ENCODE measurements at regions not wholly inside any gene's neighbourhood (a gene's known extent, or its start where the extent isn't known, plus 50 kb on each side); places are given as distances from the start of the nearest gene placed in this dataset.
"Not testable (repeated sequence)": the region's sequence is repeated elsewhere in the genome, so short reads cannot be mapped to it uniquely, and the experiment has no call there.

DNA sequence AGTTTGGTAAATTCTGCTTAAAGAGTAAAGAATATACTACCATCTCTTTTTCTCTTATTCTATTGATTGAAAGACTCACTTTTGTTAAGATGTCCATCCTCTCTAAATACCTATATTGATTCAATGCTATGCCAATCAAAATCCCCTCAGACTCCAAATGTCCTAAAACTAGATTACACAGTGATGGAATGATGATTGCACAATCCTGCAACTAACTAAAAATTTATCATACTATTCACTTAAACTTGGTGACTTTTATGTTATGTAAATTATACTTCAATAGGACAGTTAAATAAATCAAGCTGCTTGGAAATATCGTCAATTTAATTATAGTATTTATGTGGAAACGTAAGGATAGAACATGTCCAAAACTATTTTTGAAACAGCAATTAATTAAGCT lies 2765.1 kb upstream of the PCDH20 start:
- Mint-ChIP-seq H3K27ac (no peak overlapping the region), H3K4me3 (no peak overlapping the region), H3K27me3 (no peaks in the 10 kb centered on the region), H3K4me1 (no peaks in the 10 kb centered on the region), H3K9me3 (peaks cover 4% of the 10 kb centered on the region), H3K36me3 (no peaks in the 10 kb centered on the region)
- DNase-seq (ENCODE audit: low spot score in 2 of 2): no peak
- ATAC-seq (ENCODE audit: low read depth): no peak

DNA sequence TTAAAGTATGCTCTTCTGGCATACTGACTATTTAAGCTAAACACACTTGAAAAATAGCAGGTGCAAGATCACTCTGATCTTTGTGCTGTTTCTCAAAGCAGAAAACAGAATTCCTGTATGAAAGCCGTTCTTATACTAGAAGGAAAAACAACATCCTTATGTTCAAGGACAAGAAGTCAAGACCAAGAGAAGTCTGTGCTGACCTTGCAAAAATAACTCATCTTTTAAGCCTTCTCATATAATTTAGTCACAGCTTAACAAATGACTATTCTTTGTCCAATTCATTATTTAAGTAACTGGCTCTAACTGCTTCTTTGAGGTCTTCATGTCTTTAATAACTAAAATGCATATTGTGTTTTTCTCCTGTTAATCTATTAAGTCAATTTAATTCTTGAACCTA lies 2750.2 kb upstream of the PCDH20 start:
- H3K4me3 Mint-ChIP-seq: no peak overlapping the region
- no peaks in the 10 kb centered on the region for H3K4me1 Mint-ChIP-seq
- DNase-seq (ENCODE audit: low spot score in 2 of 2): no peak
- ATAC-seq (ENCODE audit: low read depth): no peak
- H3K9me3 Mint-ChIP-seq: peaks cover 6% of the 10 kb centered on the region
- no peak overlapping the region for H3K27ac Mint-ChIP-seq
- H3K36me3 Mint-ChIP-seq: no peaks in the 10 kb centered on the region
- H3K27me3 Mint-ChIP-seq: no peaks in the 10 kb centered on the region

DNA sequence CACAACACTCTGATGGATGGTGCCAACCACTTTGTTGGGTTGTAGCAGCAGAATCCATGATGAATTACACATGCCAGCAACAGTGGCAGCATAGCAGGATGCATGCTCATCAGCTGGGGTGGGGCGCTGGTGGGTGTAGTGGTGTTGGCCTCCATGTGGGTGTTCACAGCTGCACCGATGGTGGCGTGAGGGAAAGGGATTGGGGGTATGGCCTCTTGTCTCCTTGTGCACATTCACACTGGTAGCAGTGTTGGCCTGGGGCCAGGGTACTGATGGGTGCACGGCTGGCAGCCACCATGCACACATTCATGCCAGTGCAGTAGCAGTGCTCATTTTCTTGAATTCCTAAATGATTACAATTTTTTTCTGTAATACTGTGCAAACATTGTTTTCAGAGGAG lies 2748.8 kb upstream of the PCDH20 start:
- Mint-ChIP-seq H3K4me1 (no peaks in the 10 kb centered on the region), H3K9me3 (peaks cover 6% of the 10 kb centered on the region), H3K4me3 (no peak overlapping the region), H3K36me3 (no peaks in the 10 kb centered on the region), H3K27ac (no peak overlapping the region), H3K27me3 (no peaks in the 10 kb centered on the region)
- ATAC-seq (ENCODE audit: low read depth) (no peak), DNase-seq (ENCODE audit: low spot score in 2 of 2) (no peak)

GRCh38 chr13:64160479-64160878 lies 2744.8 kb upstream of the PCDH20 start:
- H3K36me3 Mint-ChIP-seq: no peaks in the 10 kb centered on the region
- H3K27me3 Mint-ChIP-seq: no peaks in the 10 kb centered on the region
- no peak overlapping the region for H3K27ac Mint-ChIP-seq
- H3K4me1 Mint-ChIP-seq: no peaks in the 10 kb centered on the region
- H3K4me3 Mint-ChIP-seq: no peak overlapping the region
- ATAC-seq (ENCODE audit: low read depth) (no peak), DNase-seq (ENCODE audit: low spot score in 2 of 2) (no peak)
- peaks cover 7% of the 10 kb centered on the region for H3K9me3 Mint-ChIP-seq

DNA sequence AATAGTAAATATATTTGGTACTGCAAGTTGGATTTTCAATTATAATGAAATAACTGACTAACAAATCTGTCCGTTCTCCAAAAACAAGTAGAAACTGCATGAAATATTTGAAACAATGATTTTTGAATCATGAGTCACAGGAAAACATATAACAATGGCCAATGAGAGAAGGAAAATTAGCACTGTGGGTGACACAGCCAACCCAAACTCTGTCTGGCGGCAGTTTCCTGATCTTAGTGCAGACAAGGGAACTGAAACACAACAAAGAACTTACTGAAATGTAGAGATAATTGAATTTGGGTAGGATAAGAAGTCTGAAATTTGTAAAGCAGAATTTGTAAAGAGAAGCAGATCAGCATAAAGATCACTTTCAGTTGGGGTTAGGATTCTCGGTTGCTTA lies 2743.3 kb upstream of the PCDH20 start:
- H3K27ac Mint-ChIP-seq: no peak overlapping the region
- H3K9me3 Mint-ChIP-seq: peaks cover 5% of the 10 kb centered on the region
- no peaks in the 10 kb centered on the region for H3K36me3 Mint-ChIP-seq
- no peaks in the 10 kb centered on the region for H3K4me1 Mint-ChIP-seq
- DNase-seq (ENCODE audit: low spot score in 2 of 2) (no peak), ATAC-seq (ENCODE audit: low read depth) (no peak)
- H3K27me3 Mint-ChIP-seq: no peaks in the 10 kb centered on the region
- H3K4me3 Mint-ChIP-seq: no peak overlapping the region

DNA sequence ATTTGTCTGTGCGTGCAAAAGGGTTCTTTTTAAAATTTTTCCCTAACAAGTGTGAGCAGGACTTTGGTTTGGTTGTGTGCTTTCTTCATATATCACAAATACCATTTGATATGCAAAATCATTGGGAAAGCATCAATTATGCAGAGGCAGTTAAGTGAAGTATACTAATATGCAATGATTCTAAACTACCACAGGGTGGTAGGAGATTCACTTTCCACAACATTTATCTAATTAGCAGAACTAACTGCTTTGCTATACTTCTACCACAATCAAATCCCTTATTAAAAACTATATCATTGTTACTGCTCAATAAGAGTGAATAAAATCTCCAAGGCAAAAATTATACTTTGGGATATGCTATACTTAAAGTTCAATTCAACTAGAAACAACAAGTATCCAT lies 2738.9 kb upstream of the PCDH20 start:
- Mint-ChIP-seq H3K27ac (no peak overlapping the region), H3K36me3 (no peaks in the 10 kb centered on the region)
- ATAC-seq (ENCODE audit: low read depth): no peak

GRCh38 chr13:64130600-64130999 lies 2715.0 kb upstream of the PCDH20 start:
- H3K9me3 Mint-ChIP-seq: no peaks in the 10 kb centered on the region
- no peaks in the 10 kb centered on the region for H3K4me1 Mint-ChIP-seq
- H3K4me3 Mint-ChIP-seq: no peak overlapping the region
- no peak overlapping the region for H3K27ac Mint-ChIP-seq
- no peaks in the 10 kb centered on the region for H3K27me3 Mint-ChIP-seq
- ATAC-seq (ENCODE audit: low read depth): no peak
- DNase-seq (ENCODE audit: low spot score in 2 of 2): no peak
- no peaks in the 10 kb centered on the region for H3K36me3 Mint-ChIP-seq

More for the DNA sequence above, 2738.9 kb upstream of the PCDH20 start:
- Mint-ChIP-seq H3K27me3 (no peaks in the 10 kb centered on the region), H3K9me3 (peaks cover 5% of the 10 kb centered on the region), H3K4me1 (no peaks in the 10 kb centered on the region), H3K4me3 (no peak overlapping the region)
- DNase-seq (ENCODE audit: low spot score in 2 of 2): no peak

DNA sequence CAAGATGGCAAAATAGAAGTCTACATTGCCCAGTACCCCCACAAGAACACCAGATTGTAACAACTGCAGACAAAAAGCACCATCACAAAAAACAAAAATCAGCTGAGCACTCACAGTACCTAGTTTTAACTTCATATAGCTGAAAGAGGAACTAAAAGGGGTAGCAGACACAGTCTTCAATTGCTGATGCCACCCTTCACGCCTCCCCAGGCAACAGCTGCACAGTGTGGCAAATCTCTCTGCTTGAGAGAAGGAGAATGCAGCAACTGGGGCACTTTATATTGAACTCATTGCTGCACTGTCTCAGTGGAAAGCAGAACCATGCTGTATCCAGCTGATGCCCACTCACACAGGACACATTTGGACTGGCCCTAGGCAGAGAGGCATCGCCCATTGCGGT lies 2714.5 kb upstream of the PCDH20 start:
- Mint-ChIP-seq H3K27ac (no peak overlapping the region), H3K27me3 (no peaks in the 10 kb centered on the region), H3K9me3 (no peaks in the 10 kb centered on the region), H3K4me3 (no peak overlapping the region), H3K4me1 (no peaks in the 10 kb centered on the region), H3K36me3 (no peaks in the 10 kb centered on the region)
- no peak for DNase-seq (ENCODE audit: low spot score in 2 of 2)
- ATAC-seq (ENCODE audit: low read depth): no peak

DNA sequence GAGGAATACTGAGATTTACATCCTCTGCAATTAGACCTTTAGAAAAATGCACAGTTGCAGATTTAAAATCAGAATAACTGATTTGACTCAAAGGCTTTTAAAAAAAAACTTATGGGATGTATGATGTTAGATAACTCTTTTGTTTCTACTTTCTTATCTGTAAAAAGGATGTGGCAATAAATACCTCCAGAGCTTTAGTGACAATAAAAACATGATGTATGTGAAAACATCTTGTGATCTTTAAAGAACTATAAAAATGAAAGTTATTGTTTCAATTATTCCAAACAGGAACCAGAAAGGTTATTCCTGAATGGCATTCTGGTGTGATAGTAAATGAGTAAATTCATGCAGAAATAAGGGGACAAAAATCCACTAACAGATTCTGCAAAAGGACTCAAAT lies 2712.2 kb upstream of the PCDH20 start:
- Mint-ChIP-seq H3K4me3 (no peak overlapping the region), H3K27ac (no peak overlapping the region), H3K4me1 (no peaks in the 10 kb centered on the region), H3K9me3 (no peaks in the 10 kb centered on the region), H3K27me3 (no peaks in the 10 kb centered on the region), H3K36me3 (no peaks in the 10 kb centered on the region)
- DNase-seq (ENCODE audit: low spot score in 2 of 2) (no peak), ATAC-seq (ENCODE audit: low read depth) (no peak)

- ATAC-seq (ENCODE audit: low read depth) (no peak), DNase-seq (ENCODE audit: low spot score in 2 of 2) (no peak)
- Mint-ChIP-seq H3K4me3 (no peak overlapping the region), H3K4me1 (no peaks in the 10 kb centered on the region), H3K27ac (no peak overlapping the region), H3K27me3 (no peaks in the 10 kb centered on the region), H3K9me3 (no peaks in the 10 kb centered on the region), H3K36me3 (no peaks in the 10 kb centered on the region)
Observed at GRCh38 chr13:64127192-64127591, 2711.5 kb upstream of the PCDH20 start.

- not testable (repeated sequence) for H3K36me3 Mint-ChIP-seq; H3K27ac Mint-ChIP-seq; H3K4me3 Mint-ChIP-seq; DNase-seq (ENCODE audit: low spot score in 2 of 2); H3K9me3 Mint-ChIP-seq; ATAC-seq (ENCODE audit: low read depth); H3K4me1 Mint-ChIP-seq; H3K27me3 Mint-ChIP-seq
Observed at GRCh38 chr13:64121023-64121709, 2705.5 kb upstream of the PCDH20 start.

GRCh38 chr13:64099994-64100393 lies 2684.3 kb upstream of the PCDH20 start:
- Mint-ChIP-seq H3K4me3 (no peak overlapping the region), H3K27me3 (no peaks in the 10 kb centered on the region), H3K4me1 (no peaks in the 10 kb centered on the region), H3K9me3 (peaks cover 4% of the 10 kb centered on the region), H3K27ac (no peak overlapping the region), H3K36me3 (no peaks in the 10 kb centered on the region)
- DNase-seq (ENCODE audit: low spot score in 2 of 2) (no peak), ATAC-seq (ENCODE audit: low read depth) (no peak)

DNA sequence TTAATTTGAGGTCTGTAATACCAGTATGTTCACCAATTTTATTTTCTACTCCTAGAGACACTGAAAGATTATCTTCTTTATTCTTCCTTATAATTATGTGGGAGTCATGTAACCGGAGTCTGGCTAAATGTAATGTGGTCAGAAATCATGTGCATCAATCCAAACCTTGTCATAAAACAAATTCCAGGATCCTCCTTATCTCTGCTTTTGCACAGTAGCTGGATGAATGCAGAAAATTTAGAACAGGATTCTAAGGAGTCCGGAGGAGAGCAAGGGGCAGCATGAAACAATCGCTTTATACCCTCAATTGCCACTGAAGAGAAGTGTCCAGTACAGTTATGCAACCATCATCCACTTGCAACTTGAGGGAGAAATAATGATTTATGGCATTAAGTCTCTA lies 2674.7 kb upstream of the PCDH20 start:
- Mint-ChIP-seq H3K9me3 (peaks cover 12% of the 10 kb centered on the region), H3K27me3 (no peaks in the 10 kb centered on the region), H3K36me3 (no peaks in the 10 kb centered on the region), H3K27ac (no peak overlapping the region), H3K4me3 (no peak overlapping the region), H3K4me1 (no peaks in the 10 kb centered on the region)
- ATAC-seq (ENCODE audit: low read depth) (no peak), DNase-seq (ENCODE audit: low spot score in 2 of 2) (no peak)

DNA sequence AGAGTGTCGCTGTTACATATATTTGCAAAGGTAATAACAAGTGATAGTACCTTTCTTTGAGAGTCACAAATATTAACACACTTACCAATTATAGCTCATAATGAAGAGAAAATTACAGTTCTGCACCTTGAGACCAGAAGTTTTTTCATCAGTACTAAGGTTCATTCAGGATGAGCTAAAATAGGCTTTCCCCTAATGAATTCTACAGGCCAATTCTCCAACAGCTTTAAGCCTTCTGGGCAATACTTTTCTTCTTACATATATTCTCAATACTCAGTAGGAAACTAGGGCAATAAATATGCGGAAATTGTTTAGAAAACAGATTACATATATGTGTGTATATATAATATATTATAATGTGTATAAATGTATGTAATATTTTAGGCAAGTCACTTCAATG lies 2672.8 kb upstream of the PCDH20 start:
- ATAC-seq (ENCODE audit: low read depth): no peak
- Mint-ChIP-seq H3K27me3 (no peaks in the 10 kb centered on the region), H3K27ac (no peak overlapping the region), H3K4me3 (no peak overlapping the region), H3K4me1 (no peaks in the 10 kb centered on the region), H3K9me3 (peaks cover 6% of the 10 kb centered on the region), H3K36me3 (no peaks in the 10 kb centered on the region)
- no peak for DNase-seq (ENCODE audit: low spot score in 2 of 2)

DNA sequence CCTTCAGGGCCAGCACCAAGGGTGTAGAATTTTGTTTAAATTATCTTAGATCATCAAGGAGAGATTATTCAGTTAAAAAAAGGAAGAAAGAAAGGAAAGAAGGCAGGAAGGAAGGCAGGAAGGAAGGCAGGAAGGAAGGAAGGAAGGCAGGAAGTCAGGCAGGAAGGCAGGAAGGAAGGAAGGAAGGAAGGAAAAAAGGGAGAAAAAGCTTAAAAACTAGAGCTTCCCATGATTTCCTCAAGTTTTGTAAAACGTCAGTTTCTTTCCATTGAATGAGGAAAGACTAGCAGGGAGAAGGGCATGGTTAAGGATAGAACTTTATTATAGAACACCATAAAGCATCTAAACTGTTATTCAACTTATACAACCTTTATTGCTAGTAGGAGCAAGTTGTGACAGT lies 2672.0 kb upstream of the PCDH20 start:
- no peaks in the 10 kb centered on the region for H3K36me3 Mint-ChIP-seq
- ATAC-seq (ENCODE audit: low read depth): no peak
- no peak overlapping the region for H3K4me3 Mint-ChIP-seq
- peaks cover 6% of the 10 kb centered on the region for H3K9me3 Mint-ChIP-seq
- H3K27ac Mint-ChIP-seq: no peak overlapping the region
- no peaks in the 10 kb centered on the region for H3K4me1 Mint-ChIP-seq
- no peak for DNase-seq (ENCODE audit: low spot score in 2 of 2)
- no peaks in the 10 kb centered on the region for H3K27me3 Mint-ChIP-seq

All from memory B cell (primary cell).